IMR-90 (cell line): ENCODE measurements at regions not wholly inside any gene's neighbourhood (a gene's known extent, or its start where the extent isn't known, plus 50 kb on each side); places are given as distances from the start of the nearest gene placed in this dataset.

Source experiments
- ATAC-seq: fragments of 200-7000 bp; cut with Tn5 transposase; 2 replicates; pipeline ENCODE4 v1.9.1; 2020; ENCODE audit warnings: low read depth, mild to moderate bottlenecking, moderate library complexity
- BruUV-seq: library from RNA; stranded (reverse); fragments of 400-500 nt; replicated peaks from 2 replicates; lab custom pipeline; 2021; lab: Mats Ljungman, UMichigan
- CTCF ChIA-PET: fragments of 300-600 bp; formaldehyde crosslinking; extraction: SDS; loops from one replicate; lab custom pipeline; 2021; ENCODE audit warnings: antibody characterized with exemption; lab: Yijun Ruan, JAX
- POLR2A ChIA-PET: fragments of 300-600 bp; sonication (Branson Sonifier 250); formaldehyde crosslinking; loops from one replicate; lab custom pipeline; 2022; ENCODE audit warnings: antibody characterized with exemption; ENCODE audit not compliant: unreplicated experiment; lab: Charles Lee
- DNase-seq: peaks from one replicate; pipeline ENCODE4 v3.0.0; 2013
- H2AFZ ChIP-seq: replicated peaks from 2 replicates; pipeline ENCODE3; 2013; ENCODE audit warnings: low read length, mild to moderate bottlenecking; ENCODE audit not compliant: poor library complexity
- H2AK5ac ChIP-seq: 2 replicates; pipeline ENCODE4 v1.6.1; 2013; ENCODE audit warnings: low read depth, low read length, inconsistent platforms
- H2AK9ac ChIP-seq: replicated peaks from 2 replicates; pipeline ENCODE3; 2013; ENCODE audit warnings: mild to moderate bottlenecking, low read depth, low read length, moderate library complexity; ENCODE audit not compliant: poor library complexity
- H2BK120ac ChIP-seq: 2 replicates; pipeline ENCODE4 v1.6.1; 2013; ENCODE audit warnings: low read depth, low read length, inconsistent platforms
- H2BK15ac ChIP-seq: 3 replicates; pipeline ENCODE4 v1.6.1; 2013; ENCODE audit warnings: low read depth, low read length, inconsistent platforms
- H2BK20ac ChIP-seq: 2 replicates; pipeline ENCODE4 v1.6.1; 2013; ENCODE audit warnings: low read depth, mild to moderate bottlenecking, inconsistent platforms, low read length, moderate library complexity
- H2BK5ac ChIP-seq: 2 replicates; pipeline ENCODE4 v1.6.1; 2013; ENCODE audit warnings: mild to moderate bottlenecking, low read depth, low read length, inconsistent platforms; ENCODE audit not compliant: poor library complexity, severe bottlenecking
- H3K14ac ChIP-seq: replicated peaks from 2 replicates; pipeline ENCODE4 v1.6.1; 2013; ENCODE audit warnings: low read depth, low read length, inconsistent platforms
- H3K18ac ChIP-seq: 2 replicates; pipeline ENCODE4 v1.6.1; 2013; ENCODE audit warnings: low read depth, low read length, control low read depth
- H3K23ac ChIP-seq: 2 replicates; pipeline ENCODE4 v1.6.1; 2013; ENCODE audit warnings: low read depth, low read length, inconsistent platforms
- H3K27ac ChIP-seq: 2 replicates; pipeline ENCODE4 v1.5.1; 2013; ENCODE audit warnings: mild to moderate bottlenecking, control low read depth, low read length; ENCODE audit not compliant: insufficient read depth
- H3K27me3 ChIP-seq: 2 replicates; pipeline ENCODE4 v1.6.1; 2013; ENCODE audit warnings: low read length; ENCODE audit not compliant: control insufficient read depth, insufficient read depth
- H3K36me3 ChIP-seq: 2 replicates; pipeline ENCODE4 v1.6.1; 2013; ENCODE audit warnings: low read length, mixed read lengths; ENCODE audit not compliant: control insufficient read depth, insufficient read depth
- H3K4ac ChIP-seq: 2 replicates; pipeline ENCODE4 v1.6.1; 2013; ENCODE audit warnings: low read depth, low read length, inconsistent platforms
- H3K4me1 ChIP-seq: 2 replicates; pipeline ENCODE4 v1.6.1; 2013; ENCODE audit warnings: low read length, mixed read lengths; ENCODE audit not compliant: control insufficient read depth, insufficient read depth
- H3K4me2 ChIP-seq: 2 replicates; pipeline ENCODE4 v1.6.1; 2013; ENCODE audit warnings: low read depth, mild to moderate bottlenecking, control low read depth, low read length, moderate library complexity
- H3K4me3 ChIP-seq: 2 replicates; pipeline ENCODE4 v1.5.1; 2013; ENCODE audit warnings: low read depth, mild to moderate bottlenecking, control low read depth, low read length, moderate library complexity; ENCODE audit not compliant: insufficient read depth
- H3K56ac ChIP-seq: 2 replicates; pipeline ENCODE4 v1.6.1; 2013; ENCODE audit warnings: low read length, inconsistent platforms; ENCODE audit not compliant: insufficient read depth; ENCODE audit errors: extremely low read depth
- H3K79me1 ChIP-seq, 2 experiments: 2 replicates each; pipeline ENCODE4 v1.6.1; 2013; ENCODE audit warnings: low read length in 2 of 2, inconsistent platforms in 1 of 2, low read depth in 1 of 2
- H3K9ac ChIP-seq: 2 replicates; pipeline ENCODE4 v1.6.1; 2013; ENCODE audit warnings: low read depth, low read length, control low read depth
- H3K9me1 ChIP-seq: 2 replicates; pipeline ENCODE4 v1.6.1; 2013; ENCODE audit warnings: low read length, inconsistent platforms; ENCODE audit not compliant: insufficient read depth
- H3K9me3 ChIP-seq: 2 replicates; pipeline ENCODE4 v1.6.1; 2013; ENCODE audit warnings: low read length; ENCODE audit not compliant: control insufficient read depth, insufficient read depth
- H4K20me1 ChIP-seq: 2 replicates; pipeline ENCODE4 v1.6.1; 2013; ENCODE audit warnings: low read length, inconsistent platforms; ENCODE audit not compliant: insufficient read depth
- H4K5ac ChIP-seq: 2 replicates; pipeline ENCODE4 v1.6.1; 2013; ENCODE audit warnings: mild to moderate bottlenecking, low read depth, low read length, control low read depth
- H4K8ac ChIP-seq, 2 experiments: 2 replicates each; pipeline ENCODE4 v1.6.1; 2013; ENCODE audit warnings: low read depth in 2 of 2, low read length in 2 of 2, control low read depth in 1 of 2, inconsistent platforms in 1 of 2
- H4K91ac ChIP-seq: 2 replicates; pipeline ENCODE4 v1.6.1; 2013; ENCODE audit warnings: low read depth, low read length, inconsistent platforms; ENCODE audit not compliant: insufficient read depth
- CHD1 ChIP-seq: IDR thresholded peaks from 2 replicates; pipeline ENCODE4 v1.6.1; 2012; ENCODE audit warnings: low read depth, low read length, improper control_type of control experiment
- CTCF ChIP-seq: conservative IDR thresholded peaks from 2 replicates; pipeline ENCODE4 v1.5.1; 2012; ENCODE audit warnings: mild to moderate bottlenecking, low read depth, low read length, improper control_type of control experiment
- MAFK ChIP-seq: IDR thresholded peaks from 2 replicates; pipeline ENCODE4 v1.6.1; 2012; ENCODE audit warnings: low read depth, low read length, improper control_type of control experiment
- MAZ ChIP-seq: IDR thresholded peaks from 2 replicates; pipeline ENCODE4 v1.6.1; 2012; ENCODE audit warnings: low read depth, mild to moderate bottlenecking, low read length, improper control_type of control experiment, moderate library complexity, borderline replicate concordance
- MXI1 ChIP-seq: IDR thresholded peaks from 2 replicates; pipeline ENCODE4 v1.6.1; 2012; ENCODE audit warnings: low read depth, mild to moderate bottlenecking, low read length, moderate library complexity, borderline replicate concordance
- POLR2A ChIP-seq: IDR thresholded peaks from 2 replicates; pipeline ENCODE4 v1.6.1; 2012; ENCODE audit warnings: mild to moderate bottlenecking, low read depth, low read length
- dilution Hi-C: fragments of 300-500 bp; cut with HindIII; formaldehyde crosslinking; loops from one replicate; pipeline ENCODE4 v1.14.3; 2018; ENCODE audit warnings: low sequenced_read_pairs; ENCODE audit not compliant: unreplicated experiment
- in situ Hi-C: fragments of 300-500 bp; cut with MboI; formaldehyde crosslinking; loops from 3 replicates; pipeline ENCODE4 v1.14.3; 2019; ENCODE audit warnings: low sequenced_read_pairs, inconsistent platforms, mixed read lengths
- intact Hi-C: fragments of 100-400 bp; cut with micrococcal nuclease; formaldehyde crosslinking; loops from 2 replicates; pipeline ENCODE4 v1.10.0; 2022
- TF ChIP-seq, protein P1 (sequence below): fragments of 150-350 bp; IDR thresholded peaks from 2 replicates; pipeline ENCODE4 v1.6.1; 2016; ENCODE audit warnings: low read depth, mild to moderate bottlenecking, low read length, moderate library complexity, borderline replicate concordance

- POLR2A ChIA-PET = no interaction called here
- in situ Hi-C loops = no loop called here
- no peak overlapping the region for H3K27ac ChIP-seq
Observed at GRCh38 chr4:174183259-174183658, 100.2 kb downstream of the FBXO8 start.

More at GRCh38 chr4:174183259-174183658, 100.2 kb downstream of the FBXO8 start:
- no peak overlapping the region for H3K56ac ChIP-seq
- H3K79me1 ChIP-seq = no peaks in the 10 kb centered on the region
- dilution Hi-C loops (no loop called here), intact Hi-C loops (no loop called here)
- H3K36me3 ChIP-seq = no peaks in the 10 kb centered on the region
- no peak overlapping the region for H3K9ac ChIP-seq
- BruUV-seq = no TSS peak
- H2BK20ac ChIP-seq = no peak overlapping the region
- no peak overlapping the region for H2BK5ac ChIP-seq
- H2AFZ ChIP-seq = no peak overlapping the region
- no peaks in the 10 kb centered on the region for H3K9me1 ChIP-seq
- H3K9me3 ChIP-seq = no peaks in the 10 kb centered on the region
- no peak overlapping the region for H3K23ac ChIP-seq
- H3K14ac ChIP-seq = no peak overlapping the region
- H2AK9ac ChIP-seq = no peak overlapping the region
- H3K18ac ChIP-seq = no peak overlapping the region
- no peak for ATAC-seq
- CTCF ChIA-PET = no interaction called here
- H3K27me3 ChIP-seq = no peaks in the 10 kb centered on the region
- TF ChIP-seq MAFK = no peak
- no peak for TF ChIP-seq CHD1
- no peak for TF ChIP-seq POLR2A
- no peak for TF ChIP-seq CTCF
- no peak for TF ChIP-seq MAZ
- TF ChIP-seq, protein P1, sequence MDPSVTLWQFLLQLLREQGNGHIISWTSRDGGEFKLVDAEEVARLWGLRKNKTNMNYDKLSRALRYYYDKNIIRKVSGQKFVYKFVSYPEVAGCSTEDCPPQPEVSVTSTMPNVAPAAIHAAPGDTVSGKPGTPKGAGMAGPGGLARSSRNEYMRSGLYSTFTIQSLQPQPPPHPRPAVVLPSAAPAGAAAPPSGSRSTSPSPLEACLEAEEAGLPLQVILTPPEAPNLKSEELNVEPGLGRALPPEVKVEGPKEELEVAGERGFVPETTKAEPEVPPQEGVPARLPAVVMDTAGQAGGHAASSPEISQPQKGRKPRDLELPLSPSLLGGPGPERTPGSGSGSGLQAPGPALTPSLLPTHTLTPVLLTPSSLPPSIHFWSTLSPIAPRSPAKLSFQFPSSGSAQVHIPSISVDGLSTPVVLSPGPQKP = no peak
- no peak for TF ChIP-seq MXI1
- no peak overlapping the region for H2BK15ac ChIP-seq
- H3K4me3 ChIP-seq = no peak overlapping the region
- H3K4ac ChIP-seq = no peak overlapping the region
- H4K20me1 ChIP-seq = no peaks in the 10 kb centered on the region
- no peak overlapping the region for H4K91ac ChIP-seq
- no peaks in the 10 kb centered on the region for H3K4me1 ChIP-seq
- no peak overlapping the region for H2AK5ac ChIP-seq
- H4K5ac ChIP-seq = no peak overlapping the region
- H2BK120ac ChIP-seq = no peak overlapping the region
- H4K8ac ChIP-seq = no peak overlapping the region
- DNase-seq = no peak
- H3K4me2 ChIP-seq = no peak overlapping the region
